ENCODE measurements at regions not wholly inside any gene's neighbourhood (a gene's known extent, or its start where the extent isn't known, plus 50 kb on each side); places are given as distances from the start of the nearest gene placed in this dataset.

DNA sequence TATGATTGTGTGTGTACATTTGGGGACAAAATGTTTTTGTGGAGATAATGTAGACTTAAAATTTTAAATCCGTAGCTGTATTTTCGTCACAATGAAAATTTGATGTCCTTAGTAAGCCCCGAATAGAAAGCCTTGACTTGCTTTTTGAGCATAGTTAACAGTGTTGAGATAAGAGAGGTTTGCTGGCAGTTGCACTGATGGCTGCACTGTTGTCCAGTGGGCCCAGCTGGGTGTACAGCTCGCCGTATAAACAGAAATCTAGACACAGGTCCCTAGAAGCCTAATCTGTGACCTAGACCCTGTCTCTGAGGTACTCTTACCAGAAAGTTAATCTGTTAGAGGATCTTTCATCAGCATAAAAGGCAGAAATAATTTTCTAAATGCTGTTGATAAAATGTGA, 271.3 kb upstream of the DMRT1 start:
- TF ChIP-seq, protein P1, sequence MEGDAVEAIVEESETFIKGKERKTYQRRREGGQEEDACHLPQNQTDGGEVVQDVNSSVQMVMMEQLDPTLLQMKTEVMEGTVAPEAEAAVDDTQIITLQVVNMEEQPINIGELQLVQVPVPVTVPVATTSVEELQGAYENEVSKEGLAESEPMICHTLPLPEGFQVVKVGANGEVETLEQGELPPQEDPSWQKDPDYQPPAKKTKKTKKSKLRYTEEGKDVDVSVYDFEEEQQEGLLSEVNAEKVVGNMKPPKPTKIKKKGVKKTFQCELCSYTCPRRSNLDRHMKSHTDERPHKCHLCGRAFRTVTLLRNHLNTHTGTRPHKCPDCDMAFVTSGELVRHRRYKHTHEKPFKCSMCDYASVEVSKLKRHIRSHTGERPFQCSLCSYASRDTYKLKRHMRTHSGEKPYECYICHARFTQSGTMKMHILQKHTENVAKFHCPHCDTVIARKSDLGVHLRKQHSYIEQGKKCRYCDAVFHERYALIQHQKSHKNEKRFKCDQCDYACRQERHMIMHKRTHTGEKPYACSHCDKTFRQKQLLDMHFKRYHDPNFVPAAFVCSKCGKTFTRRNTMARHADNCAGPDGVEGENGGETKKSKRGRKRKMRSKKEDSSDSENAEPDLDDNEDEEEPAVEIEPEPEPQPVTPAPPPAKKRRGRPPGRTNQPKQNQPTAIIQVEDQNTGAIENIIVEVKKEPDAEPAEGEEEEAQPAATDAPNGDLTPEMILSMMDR (IDR thresholded peaks at IDR 0.05), result no peak
- TF ChIP-seq ZFX (IDR thresholded peaks at IDR 0.05; ENCODE audit: borderline replicate concordance), result no peak

Measured in 22Rv1 (cell line).